PC-3 (cell line): ENCODE measurements at regions not wholly inside any gene's neighbourhood (a gene's known extent, or its start where the extent isn't known, plus 50 kb on each side); places are given as distances from the start of the nearest gene placed in this dataset.

ENCODE experiments used
- CTCF ChIP-seq: fragments of 300-600 bp; sonication (generic); conservative IDR thresholded peaks from 2 replicates; pipeline ENCODE4 v1.5.1; 2017; ENCODE audit warnings: antibody characterized with exemption, low read depth, mild to moderate bottlenecking, low read length
- EZH2phosphoT487 ChIP-seq: fragments of 300-600 bp; sonication (generic); IDR thresholded peaks from 2 replicates; pipeline ENCODE4 v1.6.1; 2018; ENCODE audit warnings: mild to moderate bottlenecking, antibody characterized with exemption, low read length, borderline replicate concordance

- no peak for TF ChIP-seq CTCF
- TF ChIP-seq EZH2phosphoT487, result no peak
Measured at GRCh38 chr20:59537991-59538390, 66.3 kb upstream of the PHACTR3 start.
